Left forelimb (tissue), 1 donor: ENCODE measurements at regions not wholly inside any gene's neighbourhood (a gene's known extent, or its start where the extent isn't known, plus 50 kb on each side); places are given as distances from the start of the nearest gene placed in this dataset.
"Not testable (repeated sequence)": the region's sequence is repeated elsewhere in the genome, so short reads cannot be mapped to it uniquely, and the experiment has no call there.

Experiments
- DNase-seq: peaks from one replicate; pipeline ENCODE4 v3.0.0-alpha.2; 2018; ENCODE audit warnings: low spot score

DNA sequence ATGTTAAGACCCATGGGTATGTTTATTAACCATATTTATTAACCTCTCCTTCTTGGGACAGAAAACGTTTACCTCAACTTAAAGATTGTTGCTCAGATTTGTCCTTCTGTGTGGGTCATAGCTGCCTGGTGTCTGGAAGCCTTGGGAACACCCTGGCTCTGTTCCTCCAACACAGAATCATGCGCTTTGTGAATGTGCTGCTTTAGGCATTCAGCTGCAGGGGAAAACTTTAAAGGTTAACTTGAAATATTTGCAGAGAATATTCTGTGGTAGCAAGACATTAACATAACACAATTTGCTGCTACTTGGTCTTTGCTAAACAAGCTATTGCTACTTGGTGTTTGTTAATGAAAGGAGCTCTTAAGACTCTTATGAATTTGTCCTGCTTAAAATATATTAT is 50.5 kb upstream of the THOC3 start:
- not testable (repeated sequence) for DNase-seq

DNA sequence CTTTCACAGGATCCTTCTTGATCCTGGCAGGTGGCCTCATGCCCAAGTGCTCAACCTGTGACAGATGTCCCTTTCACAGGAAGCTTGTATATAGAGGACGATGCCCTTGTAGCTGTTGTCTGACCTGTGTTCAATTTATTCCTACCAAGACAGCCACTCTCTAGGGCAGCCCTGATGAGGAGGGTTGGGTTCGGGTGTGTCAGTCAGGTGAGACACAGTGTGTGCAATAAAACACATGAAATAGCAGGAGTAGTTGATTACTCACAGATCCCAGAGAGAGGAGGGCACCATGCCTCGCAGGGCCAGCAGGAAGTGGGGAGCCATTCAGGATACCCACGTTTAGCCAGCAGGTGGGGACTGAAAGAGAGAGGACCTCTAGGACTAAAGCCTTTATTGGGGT is 52.7 kb upstream of the THOC3 start:
- DNase-seq, result not testable (repeated sequence)

DNA sequence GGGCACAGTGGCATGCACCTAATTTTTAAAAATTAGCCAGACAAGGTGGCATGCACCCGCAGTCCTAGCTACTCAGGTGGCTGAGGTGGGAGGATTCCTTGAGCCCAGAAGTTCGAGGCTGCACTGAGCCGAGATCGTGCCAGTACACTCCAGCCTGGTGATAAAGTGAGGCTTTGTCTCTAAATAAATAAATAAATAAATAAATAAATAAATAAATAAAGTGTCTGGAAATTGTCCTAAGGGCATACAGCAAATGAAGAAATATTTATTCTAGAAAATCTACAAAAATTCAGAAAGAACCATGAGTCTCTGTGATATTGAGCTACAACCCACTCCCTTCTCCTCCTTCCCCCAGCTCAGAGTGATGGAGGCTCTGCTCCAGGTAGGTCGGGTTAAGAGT is 55.4 kb upstream of the THOC3 start:
- not testable (repeated sequence) for DNase-seq

DNA sequence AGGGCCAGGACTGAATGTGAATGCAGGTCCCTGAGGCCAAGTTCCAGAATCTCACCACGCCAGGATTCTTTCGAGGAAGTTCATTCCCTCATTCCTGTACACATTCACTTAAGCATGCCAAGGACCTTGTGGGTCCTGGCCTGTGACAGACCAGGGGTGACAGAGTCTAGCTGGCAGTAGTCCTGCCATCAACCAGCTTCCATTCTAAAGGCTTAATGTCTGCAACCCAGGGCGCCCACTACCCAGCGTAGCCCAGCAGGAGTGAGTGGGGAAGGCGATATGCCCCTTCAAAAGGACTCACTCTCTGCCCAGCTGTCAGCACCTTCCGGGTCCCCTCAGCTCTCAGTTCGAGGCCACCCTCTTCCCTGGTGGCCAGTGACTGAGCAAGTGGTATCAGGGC is 61.3 kb upstream of the THOC3 start:
- DNase-seq, result not testable (repeated sequence)

DNA sequence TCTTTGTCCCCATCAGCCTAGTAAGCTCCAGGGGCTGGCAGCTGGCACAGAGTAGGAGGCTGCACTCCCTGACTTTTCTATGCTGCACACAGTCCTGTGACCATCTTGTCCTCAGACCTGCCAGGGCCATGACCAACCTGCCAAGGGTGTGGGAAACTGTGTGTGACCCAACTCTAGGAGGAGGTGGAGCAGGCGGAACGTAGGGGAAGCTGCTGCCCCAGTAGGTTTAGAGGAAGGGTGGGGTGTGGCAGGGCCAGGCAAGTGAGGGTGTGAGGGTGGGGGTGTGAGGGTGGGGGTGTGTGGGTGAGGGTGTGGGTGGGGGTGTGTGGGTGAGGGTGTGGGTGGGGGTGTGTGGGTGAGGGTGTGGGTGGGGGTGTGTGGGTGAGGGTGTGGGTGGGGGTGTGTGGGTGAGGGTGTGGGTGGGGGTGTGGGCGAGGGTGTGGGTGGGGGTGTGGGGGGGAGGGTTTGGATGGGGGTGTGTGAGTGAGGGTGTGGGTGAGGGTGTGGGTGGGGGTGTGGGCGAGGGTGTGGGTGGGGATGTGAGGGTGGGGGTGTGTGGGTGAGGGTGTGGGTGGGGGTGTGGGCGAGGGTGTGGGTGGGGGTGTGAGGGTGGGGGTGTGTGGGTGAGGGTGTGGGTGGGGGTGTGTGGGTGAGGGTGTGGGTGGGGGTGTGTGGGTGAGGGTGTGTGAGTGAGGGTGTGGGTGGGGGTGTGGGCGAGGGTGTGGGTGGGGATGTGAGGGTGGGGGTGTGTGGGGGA is 62.4 kb upstream of the THOC3 start:
- not testable (repeated sequence) for DNase-seq

DNA sequence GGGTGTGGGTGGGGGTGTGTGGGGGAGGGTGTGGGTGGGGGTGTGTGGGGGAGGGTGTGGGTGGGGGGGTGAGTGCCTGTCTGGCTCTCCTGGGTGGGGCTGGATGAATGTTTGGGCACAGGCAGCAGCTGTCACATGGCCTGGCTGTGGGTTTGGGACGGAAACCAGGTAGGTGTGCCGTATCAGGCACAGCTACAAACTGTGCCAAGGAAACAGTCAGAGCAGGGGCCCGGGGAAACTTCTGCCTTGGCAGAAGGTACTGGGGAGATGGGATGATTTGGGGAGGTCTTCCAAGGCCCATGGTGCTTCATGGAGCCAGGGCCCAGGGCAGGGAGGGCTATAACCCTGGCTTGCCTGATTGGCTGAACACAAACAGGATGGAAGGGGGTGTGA is 63.0 kb upstream of the THOC3 start:
- not testable (repeated sequence) for DNase-seq

DNA sequence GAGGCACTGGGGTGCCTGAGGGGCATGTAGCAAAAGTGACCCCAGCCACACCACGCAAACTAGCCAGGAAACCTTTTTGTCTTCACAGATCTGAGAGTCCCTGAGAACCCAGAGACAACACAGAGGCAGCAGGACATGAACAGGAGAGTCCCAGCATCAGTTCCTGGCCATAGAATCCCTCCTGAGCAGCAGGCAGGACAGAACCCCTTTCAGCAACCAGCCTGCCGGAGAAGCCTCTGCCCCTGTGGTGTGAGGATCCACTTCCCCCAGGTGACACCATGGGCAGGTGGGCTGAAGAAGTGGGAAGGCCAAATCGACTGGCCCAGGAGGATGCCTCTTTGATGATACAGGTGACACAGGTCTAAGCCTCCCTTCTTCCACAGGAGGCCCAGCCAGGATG is 65.1 kb upstream of the THOC3 start:
- DNase-seq, result not testable (repeated sequence)

DNA sequence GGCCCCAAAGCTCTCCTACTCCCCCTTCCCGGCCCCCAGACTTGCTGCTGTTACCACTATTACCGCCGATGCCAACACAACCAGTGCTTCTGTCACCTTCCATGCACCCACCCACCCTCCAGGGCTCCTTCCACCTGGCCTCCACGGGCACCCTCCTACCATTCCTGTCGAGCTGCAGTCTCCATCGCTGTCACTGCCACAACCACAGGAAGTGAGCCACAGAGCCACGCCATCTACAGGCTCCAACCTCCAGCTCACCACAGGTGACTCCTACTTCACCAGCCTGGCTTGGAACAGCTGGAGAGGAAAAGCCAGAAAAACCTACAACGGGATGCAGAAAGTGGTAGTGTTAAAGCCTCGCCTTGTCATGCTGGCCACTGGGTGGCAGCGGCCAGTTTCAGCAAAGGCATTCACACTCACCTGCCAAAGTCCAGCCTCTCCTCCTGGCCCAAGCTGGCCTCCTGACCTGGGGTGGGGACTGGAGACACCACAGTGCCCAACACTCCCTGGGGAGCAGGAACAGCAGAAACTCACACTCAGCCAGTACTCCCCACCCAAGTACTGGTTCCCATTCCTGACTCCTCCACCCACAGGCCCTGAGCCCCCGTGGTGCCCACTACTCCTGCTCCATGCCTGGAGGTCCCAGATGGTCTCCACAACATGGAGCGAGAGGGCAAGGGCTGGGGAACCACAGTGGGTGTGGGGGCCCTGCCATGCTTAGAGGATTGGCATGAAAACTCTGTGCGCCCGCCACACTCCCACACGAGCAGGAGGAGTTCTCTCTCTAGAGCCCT is 66.5 kb upstream of the THOC3 start:
- DNase-seq, result not testable (repeated sequence)

DNA sequence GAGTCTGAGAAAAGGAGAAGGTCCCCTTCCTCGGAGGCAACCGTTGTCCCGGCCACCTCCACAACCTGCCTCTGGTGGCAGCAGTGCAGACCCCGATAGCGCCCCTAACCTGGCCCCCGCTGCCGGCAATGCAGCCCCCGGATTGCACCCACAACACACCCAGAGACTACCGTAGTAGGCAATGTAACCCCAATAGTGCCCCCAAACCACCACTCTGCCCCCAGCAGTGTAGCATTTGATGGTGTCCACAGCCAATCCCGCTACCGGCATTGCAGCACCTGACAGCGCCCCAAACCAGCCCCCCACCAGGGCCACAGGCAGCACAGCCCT is 67.1 kb upstream of the THOC3 start:
- not testable (repeated sequence) for DNase-seq

DNA sequence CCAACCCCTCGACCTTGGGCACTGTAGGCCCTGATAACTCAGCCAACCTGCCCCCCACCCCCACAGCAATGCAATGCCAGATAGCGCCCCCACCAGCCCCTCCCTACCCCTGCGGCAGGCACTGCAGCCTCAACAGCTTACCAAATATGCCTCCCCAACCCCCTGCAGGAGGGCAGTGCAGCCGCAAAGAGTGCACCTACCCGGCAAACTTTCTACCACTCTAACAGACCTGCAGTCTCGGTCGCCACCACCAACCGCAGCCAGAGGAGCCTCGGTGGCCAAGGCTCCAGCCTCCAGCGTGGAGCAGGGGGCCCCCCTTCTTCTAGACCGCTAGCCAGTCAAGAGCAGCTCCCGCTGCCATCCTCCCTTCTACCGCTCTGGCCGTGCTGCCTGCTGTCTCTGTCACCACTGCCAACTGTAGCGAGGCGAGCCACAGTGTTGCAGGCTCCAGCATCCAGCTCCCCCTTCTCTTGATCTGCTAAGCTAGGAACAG is 67.7 kb upstream of the THOC3 start:
- DNase-seq, result not testable (repeated sequence)

DNA sequence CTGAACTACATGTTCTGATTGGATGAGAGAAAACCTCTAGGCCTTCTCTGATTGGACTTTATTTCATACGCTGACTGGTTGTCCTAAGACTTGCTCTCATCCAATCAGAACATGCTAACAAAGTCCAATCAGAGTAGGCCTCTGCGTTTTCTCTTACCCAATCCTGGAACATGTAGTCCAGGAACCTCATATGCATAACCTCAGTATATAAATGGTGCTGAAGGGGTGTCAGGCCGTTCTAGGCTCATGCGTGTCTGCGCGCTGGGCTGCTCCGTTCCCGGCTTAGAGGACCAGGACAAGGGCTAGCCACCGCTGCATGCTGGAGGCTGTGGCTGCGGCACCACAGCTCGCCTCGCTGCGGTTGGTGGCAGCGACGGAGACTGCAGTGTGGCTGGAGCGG is 68.3 kb upstream of the THOC3 start:
- DNase-seq, result not testable (repeated sequence)

DNA sequence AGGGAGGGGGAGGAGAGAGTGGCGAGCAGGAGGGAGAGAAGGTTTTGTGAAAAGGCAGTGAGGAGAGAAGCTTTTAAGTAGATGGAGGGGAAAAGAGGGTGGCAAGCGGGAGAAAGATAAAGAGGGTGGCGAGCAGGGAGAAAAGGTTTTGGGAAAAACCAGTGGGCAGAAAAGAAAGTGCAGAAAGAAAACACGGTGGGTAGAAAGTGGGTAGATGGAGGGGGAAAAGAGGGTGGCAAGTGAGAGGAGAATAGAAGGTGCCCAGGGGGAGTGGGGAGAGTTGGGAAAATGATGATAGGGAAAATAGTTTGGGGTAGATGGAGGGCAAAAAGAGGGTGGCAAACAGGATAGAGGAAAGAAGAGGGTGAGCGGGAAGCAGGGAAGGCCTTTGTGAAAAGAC is 69.1 kb upstream of the THOC3 start:
- DNase-seq, result not testable (repeated sequence)

DNA sequence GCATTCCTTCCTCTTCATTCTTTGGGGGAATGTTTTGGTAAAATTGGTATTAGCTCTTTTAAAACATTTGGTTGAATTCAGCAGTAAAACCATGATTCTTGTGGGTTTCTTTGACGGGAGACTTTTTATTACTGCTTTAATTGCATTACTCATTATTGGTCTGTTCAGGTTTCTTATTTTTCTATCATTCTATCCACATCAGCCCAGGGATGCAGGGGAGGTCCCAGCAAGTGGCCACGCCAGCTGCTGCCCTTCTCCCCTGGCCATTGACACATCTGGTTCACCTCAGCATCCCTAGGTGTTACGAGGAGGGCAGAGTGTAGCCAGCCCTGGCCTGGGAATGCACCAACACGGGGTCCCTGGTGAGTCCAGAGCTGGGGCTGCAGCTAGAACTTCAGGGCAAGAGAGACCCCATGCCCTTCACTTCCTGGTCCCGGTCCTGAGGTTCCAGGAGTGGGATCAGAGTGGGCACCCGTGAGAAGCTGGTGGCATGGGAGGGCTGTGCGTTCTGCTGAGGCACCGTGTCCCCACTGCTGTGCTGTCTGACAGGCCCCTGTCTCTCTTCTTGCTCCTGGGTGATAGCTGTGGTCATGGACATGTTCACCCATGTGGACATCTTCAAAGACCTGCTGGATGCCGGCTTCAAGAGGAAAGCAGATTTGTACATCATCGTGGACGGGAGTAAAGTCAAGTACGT is 72.1 kb upstream of the THOC3 start:
- DNase-seq, result peak; percentile 56

DNA sequence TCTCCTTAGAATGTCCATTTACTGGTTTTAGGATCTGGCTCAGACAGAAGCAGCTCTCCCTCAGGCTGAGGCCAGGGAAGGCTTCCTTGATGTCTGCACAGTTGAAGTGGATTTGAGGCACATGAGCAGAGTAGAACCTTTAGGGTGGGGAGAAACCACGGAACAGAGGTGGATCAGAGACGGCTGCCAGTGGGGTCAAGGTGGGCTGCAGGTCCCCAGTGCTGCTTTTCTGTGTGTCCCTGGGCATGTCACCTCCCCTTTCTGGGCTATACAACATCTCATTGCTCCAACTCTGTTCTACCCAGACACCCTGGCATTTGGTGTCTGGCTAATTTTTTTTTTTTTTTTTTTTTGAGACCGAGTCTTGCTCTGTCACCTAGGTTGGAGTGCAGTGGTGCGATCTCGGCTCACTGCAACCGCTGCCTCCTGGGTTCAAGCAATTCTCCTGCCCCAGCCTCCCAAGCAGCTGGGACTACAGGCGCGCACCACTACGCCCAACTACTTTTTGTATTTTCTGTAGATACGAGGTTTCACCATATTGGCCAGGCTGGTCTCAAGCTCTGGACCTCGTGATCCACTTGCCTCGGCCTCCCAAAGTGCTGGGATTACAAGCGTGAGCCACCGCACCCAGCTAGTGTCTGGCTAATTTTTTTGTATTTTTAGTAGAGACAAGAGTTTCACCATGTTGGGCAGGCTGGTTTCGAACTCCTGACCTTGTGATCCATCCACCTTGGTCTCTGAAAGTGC is 73.3 kb upstream of the THOC3 start:
- peak; percentile 37 for DNase-seq

DNA sequence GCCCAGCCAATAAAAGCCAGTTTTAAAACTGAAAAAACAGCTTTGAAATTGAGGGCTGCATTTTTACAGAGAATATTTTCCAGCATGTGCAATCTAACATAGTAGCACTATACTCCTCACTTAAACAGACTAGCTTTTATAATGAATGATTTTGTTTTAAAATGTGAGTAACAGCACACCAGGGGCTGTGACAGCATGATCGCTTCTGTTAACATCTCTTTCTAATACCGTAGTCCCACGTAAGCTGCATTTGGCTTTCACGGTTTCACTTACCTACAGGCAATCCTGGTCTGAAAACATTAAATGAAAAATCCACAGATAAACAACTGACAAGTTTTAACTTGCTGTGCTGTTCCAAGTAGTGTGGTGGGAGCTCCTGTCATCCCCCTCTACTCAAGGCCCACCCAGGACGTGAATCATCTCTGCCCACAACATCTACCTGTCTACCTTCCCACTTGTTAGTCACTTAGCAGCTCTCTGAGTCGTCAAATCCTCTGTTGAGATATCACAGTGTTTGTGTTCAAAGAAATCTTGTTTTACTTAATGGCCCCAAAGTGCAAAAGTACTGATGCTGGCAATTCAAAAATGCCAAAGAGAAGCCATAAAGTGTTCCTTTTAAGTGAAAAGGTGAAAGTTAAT is 74.0 kb upstream of the THOC3 start:
- not testable (repeated sequence) for DNase-seq

DNA sequence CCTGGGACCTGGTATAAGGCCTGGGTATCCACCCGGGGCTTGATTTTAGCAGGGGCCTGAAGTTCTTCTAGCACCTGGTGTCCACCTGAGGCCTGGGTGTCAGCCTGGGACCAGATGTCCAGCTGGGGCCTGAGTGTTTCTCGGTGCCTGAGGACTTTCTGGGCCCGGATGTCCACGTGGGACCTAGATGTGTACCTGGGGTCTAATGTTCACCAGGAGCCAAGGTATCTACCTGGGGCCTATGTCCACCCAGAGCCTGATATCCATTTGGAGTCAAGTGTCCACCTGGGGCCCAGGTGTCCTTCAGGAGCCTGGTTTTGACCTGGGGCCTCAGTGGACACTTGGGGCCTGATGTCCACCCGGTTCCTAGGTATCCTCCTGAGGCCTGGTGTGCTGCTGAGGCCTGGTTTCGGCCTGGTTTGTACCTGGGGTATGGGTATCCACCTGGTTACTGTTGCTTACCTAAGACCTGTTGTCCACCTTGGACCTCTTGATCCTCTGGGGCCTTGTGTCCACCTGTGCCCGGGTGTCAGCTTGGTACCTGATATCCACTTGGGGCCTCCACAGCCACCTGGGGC is 75.2 kb upstream of the THOC3 start:
- DNase-seq, result peak; percentile 28

DNA sequence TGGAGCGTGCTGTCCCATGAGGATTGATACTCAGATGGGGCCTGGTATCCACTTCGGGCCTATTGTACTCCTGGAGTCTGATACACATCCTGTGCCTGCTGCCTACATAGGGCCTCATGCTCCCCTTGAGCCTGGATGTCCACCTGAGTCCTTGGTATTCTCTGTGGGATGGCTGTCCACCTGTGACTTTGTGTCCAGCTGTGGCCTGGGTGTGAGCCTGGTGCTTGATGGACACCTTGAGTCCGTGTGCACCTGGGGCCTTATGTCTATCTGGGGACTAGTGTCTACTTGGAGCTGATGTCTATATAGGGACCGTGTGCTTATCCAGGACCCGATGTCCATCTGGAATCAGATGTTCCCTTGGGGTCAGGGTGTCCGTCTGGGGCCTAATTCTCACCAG is 75.9 kb upstream of the THOC3 start:
- not testable (repeated sequence) for DNase-seq

DNA sequence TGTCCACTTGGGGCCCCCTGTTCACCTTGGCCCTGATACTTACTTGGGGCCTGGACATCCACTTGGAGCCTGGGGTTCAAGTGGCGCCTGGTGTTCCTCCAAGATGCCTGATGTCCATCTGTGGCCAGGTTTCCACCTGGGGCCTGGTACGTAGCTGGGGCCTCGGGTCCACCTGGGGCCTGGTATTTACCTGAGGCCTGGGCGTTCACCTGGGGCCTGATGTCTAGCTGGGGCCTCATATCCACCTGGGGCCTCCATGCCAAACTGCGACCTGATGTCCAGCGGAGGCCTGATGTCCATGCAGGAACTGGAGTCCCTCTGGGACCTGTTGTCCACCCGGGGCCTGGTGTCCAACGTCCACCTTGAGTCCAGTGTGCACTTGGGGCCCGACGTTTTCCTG is 76.3 kb upstream of the THOC3 start:
- not testable (repeated sequence) for DNase-seq

DNA sequence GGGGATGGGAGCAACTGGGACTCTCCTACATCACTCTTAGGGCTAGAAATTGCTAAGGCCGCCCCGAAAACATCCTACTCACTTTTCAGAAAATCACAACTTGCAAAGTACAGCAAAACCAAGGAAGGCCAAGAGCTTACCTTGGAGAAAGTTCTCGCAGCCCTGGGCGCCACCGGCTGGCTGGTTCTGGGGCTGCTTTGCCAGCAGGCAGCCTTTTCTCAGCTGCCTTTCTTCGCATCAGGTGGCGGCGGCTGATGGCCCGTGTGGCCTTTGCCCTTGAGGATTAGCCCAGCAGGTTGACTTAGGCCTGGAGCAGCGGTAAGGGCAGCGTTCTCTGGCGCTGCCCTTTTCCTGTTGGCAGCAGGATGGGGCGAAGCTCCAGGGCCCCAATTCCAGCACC is 77.3 kb upstream of the THOC3 start:
- not testable (repeated sequence) for DNase-seq

DNA sequence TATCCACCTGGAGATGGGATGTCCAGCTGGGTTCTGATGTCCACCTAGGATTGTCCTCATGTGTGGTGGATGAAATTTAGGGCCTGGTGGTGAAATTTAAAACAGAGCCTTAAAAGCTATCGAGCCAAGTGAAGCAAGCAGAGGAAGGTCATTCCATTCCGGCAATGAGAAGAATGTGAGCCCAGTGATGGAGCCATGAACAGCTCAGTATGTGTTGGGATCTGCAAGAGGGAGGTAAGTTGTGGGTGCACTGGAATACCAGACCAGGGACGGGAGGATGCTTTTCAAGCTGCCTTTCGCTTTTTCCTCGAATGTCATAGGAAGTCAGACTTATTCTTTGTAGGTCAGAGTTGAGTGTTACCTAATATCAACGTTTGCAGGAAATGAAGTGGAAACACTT is 80.6 kb upstream of the THOC3 start:
- DNase-seq, result not testable (repeated sequence)
